HG03342 (cell line): ENCODE measurements at regions not wholly inside any gene's neighbourhood (a gene's known extent, or its start where the extent isn't known, plus 50 kb on each side); places are given as distances from the start of the nearest gene placed in this dataset.

Experiments
- ATAC-seq: cut with Tn5 transposase; IDR thresholded peaks from one replicate; pipeline ENCODE4 v1.9.1; 2021; ENCODE audit warnings: mild to moderate bottlenecking, moderate library complexity; ENCODE audit not compliant: unreplicated experiment

DNA sequence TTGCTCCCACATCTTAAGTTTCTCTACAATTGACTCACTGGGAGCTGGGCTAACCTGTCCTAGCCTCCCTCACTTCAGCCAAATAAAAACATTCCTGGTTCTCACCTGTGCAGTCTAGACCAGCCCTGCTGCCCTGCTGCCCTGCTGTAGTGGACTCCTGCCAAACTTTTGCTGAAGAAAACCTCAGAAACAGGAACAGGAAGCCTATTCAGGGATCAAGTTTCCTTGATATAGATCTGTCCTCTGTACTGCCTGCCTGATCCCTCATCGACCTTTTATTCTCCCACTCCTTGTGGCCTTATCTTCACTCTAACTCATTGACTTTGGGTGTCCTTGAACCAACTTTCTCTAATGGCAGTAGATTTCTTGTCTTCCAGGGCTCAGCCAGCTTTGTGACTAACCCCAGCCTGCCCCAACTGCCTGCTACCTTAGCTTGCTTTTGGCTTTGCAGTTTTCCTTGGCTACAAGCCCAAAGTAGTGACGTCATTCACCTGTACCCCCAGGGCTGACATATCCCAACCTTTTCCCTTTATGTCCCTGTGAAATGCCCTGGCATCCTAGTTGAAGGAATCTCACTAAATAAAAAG is 234.8 kb downstream of the DUSP6 start:
- ATAC-seq = no peak

DNA sequence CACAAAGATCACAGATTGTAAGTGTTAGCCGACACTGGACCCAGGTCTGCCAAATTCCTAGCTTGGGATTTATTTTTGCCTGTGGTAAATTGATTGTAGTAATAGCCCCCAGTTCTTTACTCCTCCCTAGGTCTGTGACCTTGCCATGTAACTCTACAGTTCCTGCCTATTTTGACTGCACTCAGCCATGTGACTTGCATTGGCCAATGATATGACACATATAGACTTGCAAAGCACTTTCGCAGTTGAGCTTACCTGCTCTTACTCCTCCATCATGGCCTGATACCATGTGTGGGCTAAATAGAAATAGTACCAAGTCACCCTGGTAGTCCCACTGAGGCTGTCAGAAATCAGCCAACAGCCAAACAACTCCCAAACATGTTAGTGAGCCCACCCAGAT is 240.3 kb downstream of the DUSP6 start:
- no peak for ATAC-seq

DNA sequence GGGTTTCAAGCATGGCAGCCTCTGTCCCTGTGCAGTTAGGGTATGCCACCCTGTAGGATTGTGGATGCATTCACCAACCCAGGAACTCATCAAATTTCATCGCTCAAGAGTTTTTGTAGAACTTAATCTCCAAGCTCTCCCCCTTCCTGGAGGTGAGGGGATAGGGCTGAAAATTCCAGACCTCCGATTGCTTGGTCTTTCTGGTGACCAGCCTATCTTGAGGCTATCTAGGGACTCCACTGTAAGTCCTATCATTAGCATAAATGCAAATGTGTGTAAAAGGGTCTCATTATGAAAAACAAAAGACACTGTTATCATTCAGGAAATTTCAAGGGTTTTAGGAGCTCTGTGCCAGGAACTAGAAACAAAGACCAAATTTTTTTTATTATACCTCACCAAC is 244.0 kb downstream of the DUSP6 start:
- no peak for ATAC-seq

DNA sequence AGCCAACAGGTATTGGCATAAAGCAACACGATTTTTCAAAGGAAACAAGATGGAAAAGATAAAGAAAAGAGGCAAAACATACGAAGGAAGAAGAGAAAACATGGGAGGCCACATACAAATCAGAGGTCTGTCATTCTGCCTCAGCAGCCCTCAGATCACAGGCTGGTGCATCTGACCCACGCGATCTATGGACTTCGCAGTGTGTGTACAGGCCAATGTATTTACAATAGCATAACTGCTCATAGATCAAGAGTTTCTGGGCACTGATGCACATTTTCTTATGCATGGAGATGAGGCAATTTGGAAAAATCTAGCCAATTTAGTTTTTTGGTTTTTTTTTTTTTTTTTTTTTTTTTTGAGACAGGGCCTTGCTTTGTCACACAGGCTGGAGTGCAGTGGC is 245.4 kb downstream of the DUSP6 start:
- no peak for ATAC-seq

DNA sequence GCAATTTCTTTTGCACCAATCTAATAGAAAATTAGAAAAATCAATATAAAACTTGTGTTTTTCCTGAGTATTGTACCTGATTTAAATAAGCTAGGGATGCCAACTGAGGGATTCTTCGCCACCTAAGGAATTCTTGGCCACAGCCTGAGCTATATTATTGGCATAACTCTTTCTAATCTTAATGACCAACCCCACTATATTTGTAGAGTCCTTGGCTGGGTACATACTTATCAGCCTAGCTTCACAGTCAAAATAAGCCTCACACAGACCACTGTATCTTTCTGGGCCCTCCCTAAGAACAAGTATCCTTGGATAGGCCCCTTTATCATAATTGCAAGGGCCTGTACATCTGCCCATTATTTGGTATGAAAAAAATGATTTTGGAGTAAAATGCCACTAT is 247.1 kb downstream of the DUSP6 start:
- ATAC-seq = no peak

DNA sequence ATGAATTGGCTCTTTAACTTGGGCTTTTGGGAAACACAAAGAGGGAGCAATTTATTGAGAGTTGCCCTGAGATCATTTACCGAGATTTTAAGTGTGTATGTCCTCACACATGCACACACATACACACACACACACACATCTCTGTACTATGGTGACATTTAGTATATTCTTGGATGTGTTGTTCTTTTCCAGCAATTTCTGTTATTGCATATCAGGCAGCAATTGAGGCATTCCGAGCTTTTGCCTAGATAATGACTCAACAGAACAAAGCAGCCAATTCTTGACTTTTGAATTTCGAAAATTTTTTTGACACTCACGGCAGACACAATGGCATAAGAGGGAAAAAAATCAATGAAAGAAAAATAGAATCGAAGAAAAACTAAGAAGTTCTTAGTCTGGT is 248.5 kb downstream of the DUSP6 start:
- no peak for ATAC-seq

DNA sequence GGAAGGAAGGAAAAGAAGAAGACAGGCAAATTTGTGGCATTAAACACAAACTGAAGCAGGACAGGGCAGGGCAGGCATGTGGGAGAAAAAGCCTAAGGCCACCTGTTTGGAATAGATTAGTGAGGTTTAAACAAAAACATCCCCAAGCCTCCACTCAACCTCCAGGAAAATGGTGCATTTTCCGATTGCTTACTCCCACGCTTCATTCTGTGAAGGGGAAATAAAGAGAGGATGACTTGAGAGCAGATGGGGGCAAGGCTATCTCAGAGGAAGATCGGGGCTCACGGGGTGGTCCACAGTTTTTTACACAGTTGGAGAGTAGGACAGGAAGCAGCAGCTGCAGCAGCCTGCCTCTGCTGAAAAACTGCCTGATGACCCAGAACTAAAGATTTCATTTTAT is 250.9 kb downstream of the DUSP6 start:
- ATAC-seq = no peak

DNA sequence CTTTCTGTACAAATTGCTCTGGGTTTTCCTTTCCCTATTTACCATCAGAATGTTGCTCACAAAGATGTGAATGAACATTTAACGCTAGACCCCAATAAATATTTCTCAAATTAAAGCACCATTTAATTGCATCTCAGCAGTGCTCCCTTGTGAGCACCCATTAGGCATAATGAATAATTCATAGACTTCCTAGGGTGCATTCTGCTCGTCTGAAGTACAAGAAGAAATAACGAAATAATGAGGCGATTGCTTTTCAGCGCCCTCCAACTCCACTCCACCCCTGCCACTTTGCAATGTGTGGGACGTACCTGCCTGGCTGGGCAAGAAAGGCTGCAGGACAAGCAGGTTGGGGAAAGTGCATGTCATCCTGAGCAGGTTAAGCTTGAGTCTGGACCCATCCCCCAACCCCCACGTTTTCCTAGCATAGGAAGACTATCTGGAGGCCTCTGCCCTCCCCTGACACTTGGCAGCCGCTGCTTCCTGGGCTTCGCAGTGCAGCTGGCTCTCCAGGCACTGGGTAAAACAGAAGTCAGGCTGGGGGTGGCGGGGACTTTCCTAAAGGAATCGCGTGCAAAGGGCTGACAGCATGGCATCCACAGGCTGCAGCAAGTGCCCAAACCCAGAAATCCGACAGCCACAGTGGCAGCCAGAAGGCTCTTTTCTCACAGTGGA is 253.7 kb downstream of the DUSP6 start:
- no peak for ATAC-seq

DNA sequence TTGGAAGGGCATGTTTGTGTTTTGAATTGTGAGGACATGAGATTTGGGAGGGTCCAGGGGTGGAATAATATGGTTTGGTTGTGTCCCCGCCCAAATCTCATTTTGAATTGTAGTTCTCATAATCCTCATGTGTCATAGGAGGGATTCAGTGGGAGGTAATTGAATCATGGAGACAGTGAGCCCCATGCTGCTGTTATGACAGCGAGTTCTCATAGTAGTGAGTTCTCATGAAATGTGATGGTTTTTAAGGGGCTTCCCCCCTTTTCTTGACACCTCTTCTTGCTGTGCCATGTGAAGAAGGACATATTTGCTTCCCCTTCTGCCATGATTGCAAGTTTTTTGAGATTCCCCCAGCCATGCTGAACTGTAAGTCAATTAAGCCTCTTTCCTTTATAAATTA is 260.0 kb downstream of the DUSP6 start:
- no peak for ATAC-seq

DNA sequence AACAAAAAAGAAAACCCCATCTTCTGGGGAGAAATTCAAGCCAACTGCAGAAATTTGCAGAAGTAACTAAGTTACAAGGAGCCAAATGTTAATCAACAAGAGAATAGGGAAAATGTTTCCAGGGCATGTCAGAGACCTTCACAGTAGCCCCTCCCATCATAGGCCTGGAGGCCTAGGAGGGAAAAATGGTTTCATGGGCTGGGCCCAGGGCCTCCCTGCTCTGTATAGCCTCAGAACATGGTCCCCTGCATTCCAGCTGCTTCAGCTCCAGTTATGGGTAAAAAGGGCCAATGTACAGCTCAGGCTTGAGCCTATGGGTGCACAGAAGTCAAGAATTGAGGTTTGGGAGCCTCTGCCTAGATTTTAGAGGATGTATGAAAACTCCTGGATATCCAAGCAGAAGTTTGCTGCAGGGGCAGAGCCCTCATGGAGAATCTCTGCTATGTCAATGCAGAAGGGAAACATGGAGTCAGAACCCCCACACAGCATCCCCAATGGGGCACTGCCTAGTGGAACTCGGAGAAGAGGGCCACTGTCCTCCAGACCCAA is 260.9 kb downstream of the DUSP6 start:
- ATAC-seq = no peak

DNA sequence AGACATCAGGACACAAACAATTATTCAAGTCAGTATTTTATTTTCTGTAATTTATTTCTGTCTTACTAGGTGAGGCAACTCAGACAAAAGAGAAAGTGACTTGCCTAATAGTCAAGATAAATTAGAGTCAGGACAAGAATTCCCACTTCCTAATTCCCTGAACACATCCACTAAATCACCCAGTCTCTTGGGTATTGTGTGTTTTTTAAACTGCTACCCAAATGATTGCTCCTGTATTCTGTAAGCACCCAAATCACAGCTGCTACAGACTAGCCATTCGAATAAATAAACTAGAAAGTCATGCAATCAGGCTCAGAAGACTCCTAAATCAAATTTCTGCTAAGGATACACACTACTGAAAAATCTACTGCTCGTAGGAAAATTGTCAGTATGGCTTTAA is 263.0 kb downstream of the DUSP6 start:
- ATAC-seq = no peak

DNA sequence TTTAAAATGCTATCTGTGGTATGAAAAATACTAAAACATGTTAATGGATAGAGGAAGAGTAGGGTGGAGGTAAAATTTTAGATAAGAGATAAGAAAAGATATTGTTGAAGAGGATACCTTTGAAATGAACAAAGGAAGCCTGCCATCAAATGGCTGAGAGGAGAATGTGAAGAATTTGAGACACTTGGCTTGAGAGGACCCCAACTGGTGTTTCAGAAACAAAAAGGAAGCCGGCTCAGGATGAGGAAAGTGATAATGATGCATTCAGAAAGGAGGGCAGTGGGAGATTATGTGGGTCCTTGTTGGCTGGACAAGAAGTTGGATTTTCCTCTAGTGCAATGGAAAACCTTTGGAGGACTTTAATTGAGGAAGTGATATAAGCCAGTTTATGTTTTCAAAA is 264.4 kb downstream of the DUSP6 start:
- ATAC-seq = no peak

DNA sequence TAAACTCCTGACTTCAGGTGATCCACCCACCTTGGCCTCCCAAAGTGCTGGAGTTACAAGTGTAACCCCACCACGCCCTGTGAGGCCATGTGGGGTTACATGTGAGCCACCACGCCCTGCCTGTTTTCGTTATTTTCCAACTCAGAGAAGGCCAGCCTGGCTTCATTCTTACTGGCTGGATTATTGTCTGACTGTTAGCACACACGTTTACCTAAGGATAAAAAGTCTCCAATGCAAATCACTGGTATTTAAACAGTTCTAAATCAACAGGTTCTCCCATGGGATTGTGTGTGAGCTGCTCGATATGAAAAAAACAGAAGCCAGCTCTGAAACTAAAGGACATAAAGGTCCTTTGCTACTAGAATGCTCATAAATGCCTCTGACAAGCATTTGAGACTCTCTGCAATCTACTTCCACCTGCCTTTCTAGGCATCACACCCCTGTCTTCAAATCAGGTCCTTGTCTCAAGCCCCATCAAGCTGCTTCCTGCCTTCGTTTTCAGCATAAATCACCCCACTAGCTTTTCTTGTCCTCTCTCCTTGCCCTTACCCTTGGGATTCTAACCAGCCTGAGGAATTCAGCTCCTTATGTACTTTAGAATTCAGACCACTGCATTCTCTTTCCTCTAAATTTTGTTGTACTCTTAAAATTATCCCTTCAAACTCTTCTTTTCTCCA is 265.0 kb downstream of the DUSP6 start:
- ATAC-seq = no peak

DNA sequence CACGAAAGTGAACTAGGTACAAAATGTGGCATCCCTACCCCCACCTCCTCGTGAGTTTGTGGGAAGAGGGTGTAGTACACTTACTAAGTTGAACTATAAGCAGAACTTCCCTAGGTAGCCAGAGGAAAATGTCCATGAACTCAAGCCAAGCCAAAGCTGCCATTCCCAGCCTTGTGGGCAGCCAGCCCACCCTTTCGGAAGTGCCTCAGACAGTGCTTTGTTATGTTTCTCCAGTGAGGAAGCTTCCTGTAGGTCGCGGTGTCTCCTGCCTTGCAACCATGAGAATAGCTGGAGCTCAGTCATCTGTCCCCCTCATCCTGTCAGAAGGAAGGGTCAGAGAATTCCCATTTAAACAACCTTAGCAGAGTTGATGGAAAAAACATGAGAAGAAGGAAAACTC is 266.9 kb downstream of the DUSP6 start:
- ATAC-seq = no peak

DNA sequence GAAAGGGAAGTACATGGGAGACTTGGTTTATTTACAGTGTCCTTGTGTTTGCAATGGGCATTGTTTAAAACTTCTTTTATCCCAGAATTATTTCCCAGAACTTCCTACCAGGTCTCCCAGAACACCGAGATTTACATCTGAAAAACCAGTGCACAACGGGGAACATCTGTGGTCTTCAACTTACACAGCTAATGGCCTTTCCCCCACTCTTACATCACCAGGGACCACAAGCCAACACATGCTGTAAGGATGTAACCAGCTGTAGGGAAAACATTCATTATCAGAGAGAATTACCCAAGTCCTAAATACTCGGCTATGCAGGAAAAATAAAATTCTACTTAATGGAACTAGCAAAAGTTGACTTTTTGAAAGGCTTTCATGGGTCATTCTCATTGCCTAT is 267.6 kb downstream of the DUSP6 start:
- no peak for ATAC-seq

DNA sequence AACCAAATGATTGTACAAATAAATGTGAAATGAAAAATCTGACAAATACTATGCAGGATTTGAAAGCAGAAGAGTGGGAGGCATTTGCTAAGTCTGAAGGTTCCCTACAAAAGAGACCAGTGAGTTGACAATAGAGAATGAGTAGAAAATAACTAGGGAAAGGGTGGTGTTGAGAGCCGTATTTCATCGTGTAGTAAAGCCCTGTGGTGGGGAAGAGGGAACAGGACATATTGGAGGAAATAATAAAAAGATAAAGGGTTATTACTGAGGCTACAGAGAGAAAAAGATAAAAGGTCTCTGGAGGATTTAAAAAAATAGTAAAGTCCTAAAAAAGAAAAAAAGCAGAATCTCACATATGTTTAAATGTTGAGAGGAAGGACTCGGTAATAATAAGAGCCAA is 268.8 kb downstream of the DUSP6 start:
- no peak for ATAC-seq

DNA sequence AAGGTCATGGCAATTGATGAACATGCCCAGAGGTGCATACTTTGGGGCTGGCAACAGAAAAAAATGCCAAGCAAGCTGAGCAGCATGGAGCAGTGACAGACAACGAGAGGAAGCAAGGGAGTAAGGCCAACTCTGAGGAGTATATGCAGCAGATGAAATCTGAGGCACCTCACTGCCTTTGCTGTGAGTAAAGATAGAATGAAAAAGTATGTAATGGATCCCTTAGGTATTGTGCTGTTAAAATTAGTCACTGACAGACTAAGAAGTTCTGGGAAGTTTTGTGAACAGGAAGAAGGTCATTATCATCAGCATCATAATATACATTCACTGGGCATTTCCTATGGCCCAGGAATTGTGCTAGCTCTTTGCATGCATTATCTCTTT is 269.9 kb downstream of the DUSP6 start:
- ATAC-seq = no peak

DNA sequence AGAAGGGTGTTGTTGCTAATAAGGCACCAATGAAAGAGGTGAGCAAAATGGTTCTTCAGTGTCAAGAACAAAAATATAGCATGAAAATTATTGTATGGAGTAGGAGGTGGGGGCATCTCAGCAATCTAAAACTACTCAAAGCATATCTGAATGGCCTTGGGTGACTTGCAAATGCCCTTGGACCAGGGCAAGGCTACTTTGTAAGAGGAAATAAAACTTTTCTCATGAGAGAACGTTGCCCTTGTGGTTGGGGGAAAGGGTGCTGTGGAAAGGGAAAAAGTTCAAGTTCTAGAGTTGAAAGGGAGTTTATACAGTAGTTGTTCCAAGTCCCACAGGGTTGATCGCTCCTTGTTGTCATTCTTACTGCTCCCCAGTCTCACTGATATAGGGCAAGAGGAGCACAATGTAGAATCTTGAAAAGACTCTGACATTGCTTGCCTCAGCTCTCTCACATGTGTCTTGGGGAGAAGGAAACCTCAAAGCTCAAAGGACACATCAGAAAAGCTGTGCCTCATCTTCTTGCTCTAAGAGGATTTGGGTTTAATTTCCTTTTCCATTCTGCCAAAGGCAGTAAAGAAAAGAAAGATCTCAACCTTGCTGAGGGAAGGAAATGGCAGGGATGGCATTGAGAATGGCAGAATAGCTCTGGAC is 270.5 kb downstream of the DUSP6 start:
- no peak for ATAC-seq

DNA sequence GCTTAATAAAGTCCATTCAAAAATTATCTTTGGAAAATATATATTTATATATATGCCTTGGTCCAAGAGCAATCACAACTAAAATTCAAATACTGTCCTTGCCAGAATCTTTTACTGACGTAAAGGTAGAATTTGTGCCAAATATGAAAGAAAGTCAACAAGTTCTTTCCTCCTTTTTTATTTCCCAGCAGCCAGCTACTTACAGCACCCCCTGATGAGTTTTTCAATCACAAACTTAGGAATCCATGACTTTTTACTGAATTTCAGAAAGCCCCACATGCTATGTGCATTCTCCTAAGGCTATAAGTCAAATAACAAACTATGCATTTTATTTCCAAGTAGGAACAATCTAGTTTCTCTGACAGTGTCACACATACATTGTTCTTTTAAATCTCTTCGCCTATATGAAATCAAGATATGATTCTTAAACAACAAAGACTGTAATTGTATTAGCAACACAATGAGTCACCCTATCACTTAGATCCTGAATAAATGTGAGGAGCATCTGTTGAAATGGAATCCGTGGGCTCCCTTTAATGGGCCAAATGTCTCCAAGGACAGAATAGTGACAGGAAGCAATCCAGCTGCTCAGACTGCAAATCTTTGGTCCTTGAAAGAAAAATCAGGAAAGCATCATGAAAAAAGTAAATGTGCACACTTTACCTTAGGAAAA is 271.4 kb downstream of the DUSP6 start:
- no peak for ATAC-seq

DNA sequence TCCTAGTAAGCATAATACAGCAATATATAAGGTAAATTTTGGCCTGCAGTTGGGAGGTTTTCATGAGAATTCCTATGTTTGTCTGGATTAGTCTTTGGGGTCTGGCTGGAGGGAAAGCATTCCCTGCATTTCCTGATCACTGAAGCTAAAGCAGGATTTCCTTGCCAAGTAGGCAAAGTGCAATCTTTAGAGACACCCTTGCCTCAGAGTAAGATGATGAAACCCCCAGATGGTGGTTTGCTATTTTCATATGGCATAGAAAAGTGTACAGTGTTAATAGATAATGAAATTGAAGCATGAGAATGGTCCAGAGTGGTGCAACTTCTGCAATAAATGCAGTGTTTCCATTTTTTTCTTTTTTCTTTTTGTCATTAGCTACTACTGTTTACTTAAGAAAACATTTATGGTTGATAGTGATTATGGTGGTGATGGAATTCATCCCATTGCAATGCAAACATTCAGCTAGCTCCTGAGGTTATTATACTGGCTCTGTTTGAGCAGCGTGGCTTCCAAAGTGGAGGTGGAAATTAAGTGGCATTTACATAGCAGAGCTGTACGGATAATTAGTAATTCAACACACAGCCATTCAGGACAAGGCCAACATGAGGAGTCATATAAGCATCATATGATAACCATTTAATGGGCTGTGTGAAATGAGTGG is 276.3 kb downstream of the DUSP6 start:
- no peak for ATAC-seq

DNA sequence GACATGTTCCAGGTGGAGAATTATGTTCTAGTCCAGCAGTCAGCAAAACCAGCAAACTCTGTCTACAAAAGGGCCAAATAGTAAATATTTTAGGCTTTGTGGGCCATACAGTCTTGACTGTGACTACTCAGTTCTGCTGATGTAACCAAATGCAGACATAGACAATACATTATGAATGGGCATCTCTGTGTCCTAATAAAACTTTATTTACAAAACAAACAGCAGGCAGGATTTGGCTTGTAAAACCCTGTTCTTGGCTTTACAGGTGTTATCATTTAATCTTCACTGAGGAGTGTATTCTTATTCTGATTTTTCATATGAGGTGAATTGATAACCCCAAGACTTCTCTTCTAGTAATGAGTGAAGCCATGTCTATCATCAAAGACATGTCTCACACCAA is 278.6 kb downstream of the DUSP6 start:
- no peak for ATAC-seq
